ENCODE measurements at regions not wholly inside any gene's neighbourhood (a gene's known extent, or its start where the extent isn't known, plus 50 kb on each side); places are given as distances from the start of the nearest gene placed in this dataset.

GRCh38 chr7:145557805-145558204 lies 558.8 kb upstream of the CNTNAP2 start:
- no peak for TF ChIP-seq USF2 (IDR thresholded peaks at IDR 0.05; ENCODE audit: borderline replicate concordance, low read depth, low read length)
- no peak for TF ChIP-seq MAX (IDR thresholded peaks at IDR 0.05; ENCODE audit: low read depth, low read length)
- no peak for TF ChIP-seq SMC3 (IDR thresholded peaks at IDR 0.05; ENCODE audit: borderline replicate concordance, low read length)
- no peak for TF ChIP-seq TAF1 (IDR thresholded peaks at IDR 0.05; ENCODE audit: borderline replicate concordance, low read depth, low read length)
- TF ChIP-seq RB1 (IDR thresholded peaks at IDR 0.05; ENCODE audit: borderline replicate concordance): no peak
- no peak for TF ChIP-seq CTCF (IDR thresholded peaks at IDR 0.05 in 2 of 3, conservative IDR thresholded peaks at IDR 0.05 in 1 of 3; ENCODE audit: control insufficient read depth in 2 of 3, extremely low read depth in 1 of 3, insufficient read depth in 1 of 3, low read depth in 3 of 3, low read length in 3 of 3)
- no peak for TF ChIP-seq EZH2 (IDR thresholded peaks at IDR 0.05; ENCODE audit: borderline replicate concordance, control insufficient read depth, low read depth, low read length)
